C4-2B (cell line): ENCODE measurements at regions not wholly inside any gene's neighbourhood (a gene's known extent, or its start where the extent isn't known, plus 50 kb on each side); places are given as distances from the start of the nearest gene placed in this dataset.
"Not testable (repeated sequence)": the region's sequence is repeated elsewhere in the genome, so short reads cannot be mapped to it uniquely, and the experiment has no call there.

Experiments used
- CTCF ChIP-seq: fragments of 450-650 bp; conservative IDR thresholded peaks from 2 replicates; pipeline ENCODE4 v1.5.1; 2017; ENCODE audit warnings: mild to moderate bottlenecking
- ZFX ChIP-seq: fragments of 450-650 bp; IDR thresholded peaks from 2 replicates; pipeline ENCODE4 v1.6.1; 2017

GRCh38 chr15:44820535-44820934, 84.2 kb downstream of the TRIM69 start:
- not testable (repeated sequence) for TF ChIP-seq CTCF, ZFX
